GM12878 (cell line): ENCODE measurements at regions not wholly inside any gene's neighbourhood (a gene's known extent, or its start where the extent isn't known, plus 50 kb on each side); places are given as distances from the start of the nearest gene placed in this dataset.

ENCODE experiments used
- ATAC-seq: fragments of 200-7000 bp; cut with Tn5 transposase; 3 replicates; pipeline ENCODE4 v1.9.1; 2020; ENCODE audit warnings: mild to moderate bottlenecking, moderate library complexity
- BruUV-seq: library from RNA; stranded (reverse); fragments of 400-500 nt; replicated peaks from 2 replicates; lab custom pipeline; 2021; lab: Mats Ljungman, UMichigan
- CTCF ChIA-PET: fragments of 300-600 bp; sonication (Branson Sonifier 250); formaldehyde crosslinking; extraction: SDS; loops from one replicate; lab custom pipeline; 2021; ENCODE audit warnings: inconsistent platforms; lab: Yijun Ruan, JAX
- POLR2A ChIA-PET: fragments of 350-600 bp; formaldehyde crosslinking; extraction: SDS; loops from one replicate; lab custom pipeline; 2021; ENCODE audit warnings: inconsistent platforms; lab: Charles Lee
- RAD21 ChIA-PET: fragments of 300-600 bp; sonication (Branson Sonifier 250); formaldehyde crosslinking; loops from one replicate; lab custom pipeline; 2023; ENCODE audit warnings: antibody characterized with exemption; ENCODE audit not compliant: unreplicated experiment; lab: Charles Lee
- SMC1A ChIA-PET: fragments of 300-600 bp; sonication (Branson Sonifier 250); formaldehyde crosslinking; loops from one replicate; lab custom pipeline; 2023; ENCODE audit not compliant: unreplicated experiment, uncharacterized antibody; lab: Charles Lee
- DNase-seq: peaks from one replicate; pipeline ENCODE4 v3.0.0-alpha.2; 2011; ENCODE audit warnings: low read depth, low spot score
- FAIRE-seq: peaks from 3 replicates; lab custom pipeline; 2011; peaks lifted over from hg19 to GRCh38; lab: Jason Lieb, UNC
- H2AFZ ChIP-seq: 2 replicates; pipeline ENCODE4 v1.6.0; 2011; ENCODE audit warnings: low read depth, low read length, control low read depth; ENCODE audit not compliant: control insufficient read depth
- H3K27ac ChIP-seq: 2 replicates; pipeline ENCODE4 v1.5.1; 2011; ENCODE audit warnings: control low read depth; ENCODE audit not compliant: control insufficient read depth, insufficient read depth
- H3K27me3 ChIP-seq, 2 experiments: replicated peaks in 1 of 2; 2 replicates each; pipeline versions ENCODE4 v1.6.0 to v1.6.1; 2011; ENCODE audit warnings: low read length in 1 of 2; ENCODE audit not compliant: control insufficient read depth in 2 of 2, insufficient read depth in 2 of 2
- H3K36me3 ChIP-seq, 2 experiments: 2 replicates each; pipeline ENCODE4 v1.5.1; 2011; ENCODE audit warnings: low read length in 1 of 2; ENCODE audit not compliant: control insufficient read depth in 2 of 2, insufficient read depth in 2 of 2
- H3K4me1 ChIP-seq: 2 replicates; pipeline ENCODE4 v1.6.1; 2011; ENCODE audit warnings: mild to moderate bottlenecking, low read length, moderate library complexity, mixed read lengths; ENCODE audit not compliant: control insufficient read depth, insufficient read depth
- H3K4me2 ChIP-seq: 2 replicates; pipeline ENCODE4 v1.6.0; 2011; ENCODE audit warnings: control low read depth; ENCODE audit not compliant: control insufficient read depth, insufficient read depth
- H3K4me3 ChIP-seq: fragments of 200-600 bp; sonication (generic); 2 replicates; pipeline ENCODE4 v1.5.1; 2016
- H3K79me2 ChIP-seq: 2 replicates; pipeline ENCODE4 v1.6.0; 2011; ENCODE audit warnings: low read length; ENCODE audit not compliant: control insufficient read depth, insufficient read depth
- H3K9ac ChIP-seq: 2 replicates; pipeline ENCODE4 v1.8.0; 2011; ENCODE audit warnings: low read length, control low read depth, mixed read lengths; ENCODE audit not compliant: control insufficient read depth, insufficient read depth
- H3K9me3 ChIP-seq: replicated peaks from 3 replicates; pipeline ENCODE4 v1.5.1; 2011; ENCODE audit warnings: mild to moderate bottlenecking, low read length; ENCODE audit not compliant: control insufficient read depth, insufficient read depth
- H4K20me1 ChIP-seq: 2 replicates; pipeline ENCODE4 v1.6.0; 2011; ENCODE audit not compliant: control insufficient read depth, insufficient read depth
- CHD2 ChIP-seq: IDR thresholded peaks from 2 replicates; pipeline ENCODE4 v1.6.1; 2011; ENCODE audit warnings: low read depth, low read length, improper control_type of control experiment, borderline replicate concordance
- ESRRA ChIP-seq: IDR thresholded peaks from 2 replicates; pipeline ENCODE4 v1.6.1; 2012; ENCODE audit warnings: mild to moderate bottlenecking, low read length, improper control_type of control experiment
- HCFC1 ChIP-seq: fragments of 150-350 bp; IDR thresholded peaks from 2 replicates; pipeline ENCODE4 v1.6.1; 2014; ENCODE audit warnings: low read length
- JUNB ChIP-seq: IDR thresholded peaks from 2 replicates; pipeline ENCODE4 v1.6.1; 2016; ENCODE audit warnings: antibody characterized with exemption, mild to moderate bottlenecking
- KDM1A ChIP-seq: fragments of 200-600 bp; sonication (generic); IDR thresholded peaks from 2 replicates; pipeline ENCODE4 v1.6.1; 2016; ENCODE audit warnings: borderline replicate concordance
- LARP7 ChIP-seq: fragments of 450-650 bp; IDR thresholded peaks from 2 replicates; pipeline ENCODE4 v1.6.1; 2017; ENCODE audit warnings: mild to moderate bottlenecking
- MAX ChIP-seq: IDR thresholded peaks from 2 replicates; pipeline ENCODE4 v1.6.1; 2012; ENCODE audit warnings: low read depth, low read length, improper control_type of control experiment
- NFYA ChIP-seq: IDR thresholded peaks from 2 replicates; pipeline ENCODE4 v1.6.1; 2011; ENCODE audit warnings: low read depth, mild to moderate bottlenecking, low read length, improper control_type of control experiment, borderline replicate concordance
- RAD21 ChIP-seq: IDR thresholded peaks from 2 replicates; pipeline ENCODE4 v1.6.1; 2011; ENCODE audit warnings: mild to moderate bottlenecking, low read depth, low read length, moderate library complexity; ENCODE audit not compliant: insufficient read depth
- RUNX3 ChIP-seq: IDR thresholded peaks from 2 replicates; pipeline ENCODE4 v1.6.1; 2012; ENCODE audit warnings: low read length, inconsistent platforms
- WGBS: methylation state at CpG from one replicate; pipeline ENCODE4 v1.1.6; 2016; ENCODE audit warnings: low lambda C conversion rate; ENCODE audit not compliant: insufficient replicate concordance, insufficient coverage; ENCODE audit errors: missing lambda C conversion rate; 5-methylcytosine and 5-hydroxymethylcytosine counted together
- in situ Hi-C: fragments of 300-500 bp; cut with MboI; formaldehyde crosslinking; loops from 9 replicates; pipeline ENCODE4 v1.14.3; 2018; ENCODE audit warnings: mixed read lengths
- intact Hi-C: fragments of 100-400 bp; cut with micrococcal nuclease; formaldehyde crosslinking; loops from one replicate; pipeline ENCODE4 v1.14.2; 2022; ENCODE audit not compliant: unreplicated experiment

- H2AFZ ChIP-seq = no peak overlapping the region
- no peaks in the 10 kb centered on the region for H4K20me1 ChIP-seq
- no peak overlapping the region for H3K27ac ChIP-seq
- BruUV-seq = no TSS peak
- TF ChIP-seq JUNB (no peak), ESRRA (no peak), MAX (no peak), KDM1A (no peak), LARP7 (no peak), NFYA (no peak), HCFC1 (no peak), RUNX3 (no peak), RAD21 (no peak), CHD2 (no peak)
- in situ Hi-C loops = no loop called here
- H3K27me3 ChIP-seq = no peaks in the 10 kb centered on the region
- no peaks in the 10 kb centered on the region for H3K4me1 ChIP-seq
- H3K4me2 ChIP-seq = no peak overlapping the region
- DNase-seq = no peak
- H3K36me3 ChIP-seq = no peaks in the 10 kb centered on the region
- no peak overlapping the region for H3K9ac ChIP-seq
- WGBS = 83% methylated on average over 2 of the region's 4 CpGs
- intact Hi-C loops = no loop called here
- RAD21 ChIA-PET = no interaction called here
- ATAC-seq = no peak
- no peaks in the 10 kb centered on the region for H3K9me3 ChIP-seq
- no peak overlapping the region for H3K4me3 ChIP-seq
- SMC1A ChIA-PET = interaction anchor here (0.7 kb wide), 1 partner anchor 974 kb away, joined by 3 read pairs; no protein-coding TSS in a partner anchor
- CTCF ChIA-PET = interaction anchor here (0.5 kb wide), 1 partner anchor 536 kb away, joined by 3 read pairs; no protein-coding TSS in a partner anchor
- POLR2A ChIA-PET = no interaction called here
- H3K79me2 ChIP-seq = no peaks in the 10 kb centered on the region
- no peak for FAIRE-seq
Observed at GRCh38 chr2:144136297-144137010, 383.5 kb downstream of the ZEB2 start.
